Adrenal gland (tissue), 9 donors: ENCODE measurements at regions not wholly inside any gene's neighbourhood (a gene's known extent, or its start where the extent isn't known, plus 50 kb on each side); places are given as distances from the start of the nearest gene placed in this dataset.

Source experiments
- DNase-seq, 7 donors: peaks; one replicate each; pipeline ENCODE4 v3.0.0-alpha.2; 2019 to 2020
- H3K27ac ChIP-seq, 5 donors: fragments of 200-600 bp; sonication (generic) in 4 of 5; 1 replicate in 3 of 5; 2 replicates in 2 of 5; pipeline versions ENCODE4 v1.5.1 to v1.8.0; 2016 to 2020; ENCODE audit warnings: mild to moderate bottlenecking in 1 of 5
- H3K27me3 ChIP-seq: fragments of 200-600 bp; 2 replicates; pipeline ENCODE4 v1.8.0; 2021
- H3K36me3 ChIP-seq, 2 donors: fragments of 200-600 bp; replicated peaks in 1 of 2; 1 replicate in 1 of 2; 2 replicates in 1 of 2; pipeline versions ENCODE4 v1.5.1 to v1.8.0; 2018 to 2022
- H3K4me1 ChIP-seq, 2 donors: fragments of 200-600 bp; replicated peaks in 1 of 2; 1 replicate in 1 of 2; 2 replicates in 1 of 2; pipeline versions ENCODE4 v1.5.1 to v1.8.0; 2018 to 2021
- H3K4me3 ChIP-seq, 4 donors: fragments of 200-600 bp; sonication (generic) in 3 of 4; one replicate each; pipeline ENCODE4 v1.5.1; 2016 to 2018
- H3K9me3 ChIP-seq, 3 donors: fragments of 200-600 bp; sonication (generic) in 1 of 3; replicated peaks in 1 of 3; 1 replicate in 2 of 3; 2 replicates in 1 of 3; pipeline versions ENCODE4 v1.5.1 to v1.8.0; 2016 to 2021
- CTCF ChIP-seq, 6 experiments: fragments of 450-650 bp in 4 of 6; fragments of 200-600 bp in 2 of 6; sonication (generic) in 1 of 6; IDR thresholded peaks; 1 replicate in 5 of 6; 2 replicates in 1 of 6; pipeline versions ENCODE4 v1.5.1 to v1.8.0; 2016 to 2021; ENCODE audit warnings: antibody characterized with exemption in 6 of 6, mild to moderate bottlenecking in 2 of 6, moderate library complexity in 1 of 6
- POLR2A ChIP-seq, 2 donors: fragments of 450-650 bp; IDR thresholded peaks; one replicate each; pipeline ENCODE4 v1.6.1; 2017; ENCODE audit warnings: antibody characterized with exemption in 2 of 2, mild to moderate bottlenecking in 2 of 2, moderate library complexity in 1 of 2
- WGBS, 4 donors: extraction: QIAGEN DNeasy Blood & Tissue Kit in 2 of 4; methylation state at CpG; one replicate each; pipeline versions ENCODE4 v1.1.5 to v1.1.7; 2013 to 2017; 5-methylcytosine and 5-hydroxymethylcytosine counted together
- intact Hi-C, 2 donors: fragments of 100-400 bp; cut with DNase I; formaldehyde crosslinking; loops; one replicate each; pipeline versions ENCODE4 v1.14.1 to v1.15.0; 2022 to 2023
- donor health status: healthy with polysubstance abuse.
- donor health status: Bipolar disorder and iron deficiency.
- donor health status: DM: yes; HTN: yes; CAD: no.
- donor health status: DM: no; HTN: no; CAD: no.
- donor health status: DM: no; HTN: no; CAD: no.

GRCh38 chr15:100808691-100809090 is 70.9 kb upstream of the ALDH1A3 start:
- Histone ChIP-seq H3K4me3 (no peak overlapping the region), H3K27me3 (no peaks in the 10 kb centered on the region), H3K9me3 (no peaks in the 10 kb centered on the region), H3K4me1 (no peaks in the 10 kb centered on the region), H3K27ac (no peak overlapping the region), H3K36me3 (no peaks in the 10 kb centered on the region)
- intact Hi-C loops = no loop called here
- WGBS, 4 donors = 55 to 71% (median 67%) methylated on average over 3 of the region's 3 CpGs
- DNase-seq = no peak
- no peak for TF ChIP-seq CTCF (IDR thresholded peaks at IDR 0.05)
- no peak for TF ChIP-seq POLR2A (IDR thresholded peaks at IDR 0.05)

- no peaks in the 10 kb centered on the region for H3K9me3 ChIP-seq
- DNase-seq = no peak
- no peak overlapping the region for H3K27ac ChIP-seq
- H3K36me3 ChIP-seq = no peaks in the 10 kb centered on the region
- no peak overlapping the region for H3K4me3 ChIP-seq
- intact Hi-C loops = no loop called here
- H3K27me3 ChIP-seq = no peaks in the 10 kb centered on the region
- no peak for TF ChIP-seq CTCF (IDR thresholded peaks at IDR 0.05)
- TF ChIP-seq POLR2A (IDR thresholded peaks at IDR 0.05) = no peak
- H3K4me1 ChIP-seq = no peaks in the 10 kb centered on the region
Measured at GRCh38 chr15:100809151-100809550, 70.5 kb upstream of the ALDH1A3 start.

GRCh38 chr15:100809587-100809986 is 70.0 kb upstream of the ALDH1A3 start:
- no peak for TF ChIP-seq POLR2A (IDR thresholded peaks at IDR 0.05)
- no peak for TF ChIP-seq CTCF (IDR thresholded peaks at IDR 0.05)
- 74 to 100% (median 91%) methylated on average over 3 of the region's 3 CpGs for WGBS, 4 donors
- Histone ChIP-seq H3K9me3 (no peaks in the 10 kb centered on the region), H3K4me1 (no peaks in the 10 kb centered on the region), H3K27me3 (no peaks in the 10 kb centered on the region), H3K4me3 (no peak overlapping the region), H3K36me3 (no peaks in the 10 kb centered on the region), H3K27ac (no peak overlapping the region)
- DNase-seq = no peak
- intact Hi-C loops = no loop called here

- H3K9me3 ChIP-seq = peaks cover 0 to under 1% (median 0%) of the 10 kb centered on the region in 3 donors
- H3K4me3 ChIP-seq = no peak overlapping the region
- intact Hi-C loops = no loop called here
- no peak overlapping the region for H3K27ac ChIP-seq
- H3K4me1 ChIP-seq = no peaks in the 10 kb centered on the region
- WGBS, 4 donors = 71 to 78% (median 72%) methylated on average over 2 of the region's 2 CpGs
- DNase-seq = no peak
- no peaks in the 10 kb centered on the region for H3K27me3 ChIP-seq
- H3K36me3 ChIP-seq = no peaks in the 10 kb centered on the region
- no peak for TF ChIP-seq CTCF (IDR thresholded peaks at IDR 0.05)
- TF ChIP-seq POLR2A (IDR thresholded peaks at IDR 0.05) = no peak
Measured at GRCh38 chr15:100810229-100810628, 69.4 kb upstream of the ALDH1A3 start.
